22Rv1 (cell line): ENCODE measurements at regions not wholly inside any gene's neighbourhood (a gene's known extent, or its start where the extent isn't known, plus 50 kb on each side); places are given as distances from the start of the nearest gene placed in this dataset.

Experiments
- H3K27ac ChIP-seq: fragments of 450-650 bp; 2 replicates; pipeline ENCODE4 v1.5.1; 2017
- CTCF ChIP-seq: fragments of 450-650 bp; IDR thresholded peaks from 2 replicates; pipeline ENCODE4 v1.5.1; 2017; ENCODE audit warnings: mild to moderate bottlenecking
- ZFX ChIP-seq: fragments of 450-650 bp; IDR thresholded peaks from 2 replicates; pipeline ENCODE4 v1.6.1; 2017; ENCODE audit warnings: antibody characterized with exemption, borderline replicate concordance

- TF ChIP-seq CTCF (no peak), ZFX (no peak)
- no peak overlapping the region for H3K27ac ChIP-seq
Measured at GRCh38 chr14:59101476-59101875, 87.0 kb upstream of the DAAM1 start.

- TF ChIP-seq ZFX (no peak), CTCF (no peak)
- no peak overlapping the region for H3K27ac ChIP-seq
Measured at GRCh38 chr14:59103396-59103795, 85.1 kb upstream of the DAAM1 start.

GRCh38 chr14:59107819-59108218 lies 80.6 kb upstream of the DAAM1 start:
- TF ChIP-seq ZFX, result no peak
- TF ChIP-seq CTCF, result no peak
- H3K27ac ChIP-seq, result no peak overlapping the region

GRCh38 chr14:59116984-59117415 lies 71.5 kb upstream of the DAAM1 start:
- H3K27ac ChIP-seq, result no peak overlapping the region
- TF ChIP-seq CTCF (no peak), ZFX (no peak)

GRCh38 chr14:59117754-59118528 lies 70.5 kb upstream of the DAAM1 start:
- H3K27ac ChIP-seq, result no peak overlapping the region
- TF ChIP-seq ZFX, result no peak
- TF ChIP-seq CTCF, result no peak

DNA sequence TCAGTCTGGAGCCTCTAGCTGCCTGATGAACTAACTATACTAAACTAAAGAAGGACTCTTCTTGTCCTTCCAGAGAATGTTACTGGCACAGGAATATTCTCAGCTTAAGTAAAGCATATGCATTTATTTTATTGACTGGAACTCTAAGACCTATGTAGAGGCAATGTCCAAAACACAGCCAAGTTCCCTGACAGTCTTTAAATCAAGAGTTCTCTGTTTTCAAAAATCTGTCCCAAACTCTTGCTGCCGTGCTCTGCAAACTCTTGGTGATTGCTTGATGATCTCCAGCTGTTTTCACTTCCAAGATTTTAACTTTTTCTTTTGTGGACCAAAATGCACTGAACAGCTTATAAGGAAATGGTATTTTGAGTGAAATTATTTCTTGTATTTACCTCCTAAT lies 67.5 kb upstream of the DAAM1 start:
- no peak overlapping the region for H3K27ac ChIP-seq
- TF ChIP-seq ZFX (no peak), CTCF (no peak)

DNA sequence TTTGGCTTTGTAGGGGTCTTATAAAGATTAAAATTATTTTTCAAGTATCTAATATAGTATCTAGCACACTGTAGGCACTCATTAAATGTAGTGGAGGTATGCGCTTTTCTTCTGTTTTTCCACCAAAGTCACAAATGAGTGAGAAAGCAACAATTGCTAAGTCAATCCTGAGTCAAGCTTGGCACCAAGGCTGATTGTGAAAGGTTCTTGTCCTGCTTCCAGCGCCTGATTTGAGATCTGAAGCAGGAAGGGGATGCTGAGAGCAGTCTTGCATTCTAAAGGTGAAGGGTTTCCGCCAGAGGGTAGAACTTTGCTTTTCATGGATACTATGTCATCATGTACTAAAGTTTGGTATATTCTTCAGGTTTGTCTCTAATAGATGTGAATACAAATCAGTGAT lies 64.9 kb upstream of the DAAM1 start:
- no peak for TF ChIP-seq ZFX
- no peak for TF ChIP-seq CTCF
- H3K27ac ChIP-seq, result no peak overlapping the region
